Subcutaneous abdominal adipose tissue (tissue), 5 donors: ENCODE measurements at regions not wholly inside any gene's neighbourhood (a gene's known extent, or its start where the extent isn't known, plus 50 kb on each side); places are given as distances from the start of the nearest gene placed in this dataset.

ENCODE experiments used
- H3K27ac ChIP-seq: one replicate; pipeline ENCODE4 v1.7.0; 2013; ENCODE audit warnings: low read depth, mild to moderate bottlenecking, inconsistent platforms, low read length, moderate library complexity
- H3K27me3 ChIP-seq, 5 donors: one replicate each; pipeline ENCODE4 v1.7.0; 2013; ENCODE audit warnings: low read length in 5 of 5, inconsistent platforms in 1 of 5; ENCODE audit not compliant: control insufficient read depth in 5 of 5, insufficient read depth in 4 of 5
- H3K36me3 ChIP-seq, 5 donors: one replicate each; pipeline ENCODE4 v1.7.0; 2013; ENCODE audit warnings: low read length in 5 of 5; ENCODE audit not compliant: control insufficient read depth in 5 of 5, insufficient read depth in 5 of 5
- H3K4me1 ChIP-seq, 5 donors: one replicate each; pipeline ENCODE4 v1.7.0; 2013; ENCODE audit warnings: low read length in 5 of 5, mild to moderate bottlenecking in 3 of 5, moderate library complexity in 1 of 5; ENCODE audit not compliant: control insufficient read depth in 5 of 5, insufficient read depth in 5 of 5
- H3K4me3 ChIP-seq, 5 donors: one replicate each; pipeline ENCODE4 v1.7.0; 2013; ENCODE audit warnings: low read length in 5 of 5, low read depth in 1 of 5
- H3K9ac ChIP-seq, 5 donors: one replicate each; pipeline ENCODE4 v1.7.0; 2013; ENCODE audit warnings: low read length in 5 of 5, mild to moderate bottlenecking in 4 of 5, moderate library complexity in 3 of 5
- H3K9me3 ChIP-seq, 5 donors: one replicate each; pipeline ENCODE4 v1.7.0; 2013; ENCODE audit warnings: low read length in 5 of 5; ENCODE audit not compliant: control insufficient read depth in 5 of 5
- donor health status: healthy.
- donor health status: healthy.
- donor health status: healthy.
- donor health status: healthy.
- donor health status: healthy.

GRCh38 chr21:26761174-26761915, 83.9 kb downstream of the ADAMTS1 start:
- Histone ChIP-seq H3K4me1 (no peaks in the 10 kb centered on the region), H3K9ac (no peak overlapping the region), H3K27me3 (no peaks in the 10 kb centered on the region), H3K4me3 (no peak overlapping the region), H3K9me3 (no peaks in the 10 kb centered on the region), H3K27ac (no peak overlapping the region), H3K36me3 (no peaks in the 10 kb centered on the region)

- Histone ChIP-seq H3K4me3 (no peak overlapping the region), H3K27ac (no peak overlapping the region), H3K9me3 (no peaks in the 10 kb centered on the region), H3K9ac (no peak overlapping the region), H3K36me3 (no peaks in the 10 kb centered on the region), H3K27me3 (no peaks in the 10 kb centered on the region), H3K4me1 (no peaks in the 10 kb centered on the region)
Measured at GRCh38 chr21:26759731-26760130, 85.5 kb downstream of the ADAMTS1 start.

- Histone ChIP-seq H3K4me1 (no peaks in the 10 kb centered on the region), H3K9ac (no peak overlapping the region), H3K9me3 (no peaks in the 10 kb centered on the region), H3K27ac (no peak overlapping the region), H3K4me3 (no peak overlapping the region), H3K36me3 (no peaks in the 10 kb centered on the region), H3K27me3 (no peaks in the 10 kb centered on the region)
Measured at GRCh38 chr21:26758083-26758880, 86.9 kb downstream of the ADAMTS1 start.

DNA sequence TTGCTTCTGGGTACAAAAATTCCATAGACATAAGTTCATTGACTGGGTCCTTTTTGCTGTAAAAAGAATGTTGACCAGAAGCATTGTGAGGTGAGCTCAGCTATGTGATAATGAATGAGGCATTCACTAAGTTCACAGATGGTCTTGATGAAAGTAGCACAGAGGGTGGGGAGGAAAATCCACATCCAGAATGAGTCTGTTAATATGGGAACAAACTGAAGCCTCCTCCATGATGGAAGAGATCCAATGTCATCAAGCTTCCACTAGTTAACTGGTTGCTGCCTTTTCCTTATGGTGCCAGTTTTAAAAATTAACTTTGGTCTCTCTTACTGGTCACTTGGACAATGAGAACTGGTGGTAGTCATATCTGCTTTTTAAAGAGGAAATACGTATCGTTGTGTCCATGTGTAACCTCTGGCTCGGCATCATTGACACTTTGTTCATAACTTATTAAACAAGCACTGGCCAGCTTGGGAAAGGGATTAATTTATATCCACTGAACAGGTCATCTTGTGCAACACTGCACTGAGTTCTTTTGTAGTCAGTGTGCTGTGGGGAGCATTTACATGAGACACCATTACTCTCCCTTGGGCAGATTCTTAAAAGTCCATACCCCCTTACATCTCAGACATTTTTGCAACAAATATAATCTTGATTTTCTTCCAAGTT, 88.6 kb downstream of the ADAMTS1 start:
- H3K9ac ChIP-seq: no peak overlapping the region
- H3K27me3 ChIP-seq: no peaks in the 10 kb centered on the region
- no peak overlapping the region for H3K4me3 ChIP-seq
- no peaks in the 10 kb centered on the region for H3K36me3 ChIP-seq
- H3K4me1 ChIP-seq: no peaks in the 10 kb centered on the region
- no peak overlapping the region for H3K27ac ChIP-seq
- H3K9me3 ChIP-seq: no peaks in the 10 kb centered on the region

DNA sequence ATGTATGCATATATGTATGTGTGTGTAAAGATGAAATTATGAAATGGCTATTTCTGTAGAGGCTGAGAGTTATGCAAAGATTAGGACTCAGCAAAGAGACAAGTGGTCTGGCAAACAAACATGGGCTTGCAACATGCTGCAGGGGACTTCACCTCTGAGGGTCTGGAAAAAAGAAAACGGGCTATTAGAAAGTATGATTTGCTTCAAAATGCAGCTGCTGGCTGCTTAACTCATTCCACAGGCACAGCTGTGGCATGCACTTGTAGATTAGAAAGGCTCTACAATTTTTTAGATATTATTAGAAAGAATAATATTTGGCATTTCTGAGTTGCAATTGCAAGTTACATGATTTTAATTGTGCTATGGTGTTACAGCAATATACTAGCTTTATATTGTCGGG, 90.4 kb downstream of the ADAMTS1 start:
- no peaks in the 10 kb centered on the region for H3K27me3 ChIP-seq
- no peaks in the 10 kb centered on the region for H3K4me1 ChIP-seq
- H3K4me3 ChIP-seq: no peak overlapping the region
- H3K27ac ChIP-seq: no peak overlapping the region
- H3K9me3 ChIP-seq: no peaks in the 10 kb centered on the region
- no peak overlapping the region for H3K9ac ChIP-seq
- H3K36me3 ChIP-seq: no peaks in the 10 kb centered on the region

GRCh38 chr21:26753822-26754221, 91.4 kb downstream of the ADAMTS1 start:
- Histone ChIP-seq H3K4me1 (no peaks in the 10 kb centered on the region), H3K9ac (no peak overlapping the region), H3K27me3 (no peaks in the 10 kb centered on the region), H3K27ac (no peak overlapping the region), H3K4me3 (no peak overlapping the region), H3K9me3 (no peaks in the 10 kb centered on the region), H3K36me3 (no peaks in the 10 kb centered on the region)

DNA sequence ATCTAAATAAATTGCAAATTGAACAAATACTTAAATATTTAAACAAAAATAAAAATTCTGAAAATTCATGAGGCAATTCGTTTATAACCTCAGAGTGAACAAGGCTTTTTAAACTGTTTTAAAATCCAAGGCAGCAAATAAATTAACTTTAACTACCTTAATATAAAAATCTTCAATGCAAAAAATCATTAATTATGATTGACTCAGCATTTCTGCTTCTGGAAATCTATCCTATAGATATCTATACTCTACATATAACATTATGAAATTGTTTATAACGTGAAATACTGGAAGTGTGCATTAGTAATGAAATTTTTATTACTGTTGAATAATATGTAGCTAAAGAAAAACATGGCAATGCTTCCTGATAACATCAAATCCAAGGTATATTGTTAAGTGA, 92.4 kb downstream of the ADAMTS1 start:
- H3K27ac ChIP-seq: no peak overlapping the region
- no peaks in the 10 kb centered on the region for H3K36me3 ChIP-seq
- no peaks in the 10 kb centered on the region for H3K9me3 ChIP-seq
- H3K4me1 ChIP-seq: no peaks in the 10 kb centered on the region
- no peaks in the 10 kb centered on the region for H3K27me3 ChIP-seq
- H3K9ac ChIP-seq: no peak overlapping the region
- H3K4me3 ChIP-seq: no peak overlapping the region

DNA sequence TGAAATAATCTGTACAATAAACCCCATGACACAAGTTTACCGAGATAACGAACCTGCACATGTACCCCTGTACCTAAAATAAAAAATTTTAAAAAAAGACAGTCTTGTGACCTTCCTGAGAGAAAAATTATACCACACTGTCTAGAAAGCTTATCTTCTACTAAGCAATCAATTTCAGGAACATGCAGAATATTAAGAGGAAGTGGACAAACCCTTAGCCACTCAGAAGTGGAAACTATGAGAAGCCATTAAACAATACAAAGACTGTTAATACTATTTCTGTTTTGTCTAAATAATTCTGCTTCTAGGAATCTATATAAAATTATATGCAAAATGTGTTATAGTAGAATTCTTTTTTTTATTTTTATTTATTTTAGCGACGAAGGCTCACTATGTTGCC, 93.9 kb downstream of the ADAMTS1 start:
- Histone ChIP-seq H3K9me3 (no peaks in the 10 kb centered on the region), H3K4me1 (no peaks in the 10 kb centered on the region), H3K4me3 (no peak overlapping the region), H3K27me3 (no peaks in the 10 kb centered on the region), H3K36me3 (no peaks in the 10 kb centered on the region), H3K9ac (no peak overlapping the region), H3K27ac (no peak overlapping the region)

DNA sequence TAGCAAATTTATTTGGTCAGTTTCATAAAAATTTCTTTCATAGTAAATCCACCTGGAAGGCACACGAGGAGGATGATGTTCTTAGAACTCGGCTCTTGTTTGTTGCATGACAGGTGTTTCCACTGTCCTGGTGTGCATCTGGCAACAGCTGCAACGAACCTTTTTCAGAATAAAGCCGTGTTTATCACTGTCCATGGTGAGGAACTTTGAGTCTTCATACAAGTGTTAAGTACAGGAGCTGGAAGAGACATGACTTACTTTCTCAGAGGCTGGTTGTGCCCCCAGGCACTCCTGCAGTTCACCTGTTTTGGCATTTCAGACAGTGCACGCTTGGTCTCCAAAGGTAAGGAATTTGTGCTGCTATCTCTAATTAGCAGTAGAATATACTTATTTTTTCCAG, 97.1 kb downstream of the ADAMTS1 start:
- H3K9me3 ChIP-seq: no peaks in the 10 kb centered on the region
- H3K27me3 ChIP-seq: no peaks in the 10 kb centered on the region
- no peaks in the 10 kb centered on the region for H3K4me1 ChIP-seq
- H3K27ac ChIP-seq: no peak overlapping the region
- H3K9ac ChIP-seq: no peak overlapping the region
- H3K36me3 ChIP-seq: no peaks in the 10 kb centered on the region
- no peak overlapping the region for H3K4me3 ChIP-seq

DNA sequence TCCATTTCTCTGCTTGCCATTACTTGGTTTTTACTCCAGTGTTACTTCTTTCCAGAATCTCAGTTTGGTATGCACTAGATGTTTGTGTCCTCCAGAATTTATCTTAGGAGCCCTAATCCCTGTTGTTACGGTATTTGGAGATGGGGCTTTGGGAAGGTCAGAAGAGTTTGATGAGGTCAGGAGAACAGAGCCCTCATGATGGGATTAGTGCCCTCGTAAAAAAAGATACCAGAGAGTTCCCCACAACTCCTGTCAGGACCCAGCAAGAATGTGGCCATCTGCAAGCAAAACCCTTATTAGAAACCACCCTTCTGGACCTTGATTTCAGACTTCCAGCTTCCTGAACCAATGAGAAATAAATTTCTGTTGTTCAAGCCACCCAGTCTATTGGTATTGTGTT, 98.0 kb downstream of the ADAMTS1 start:
- no peak overlapping the region for H3K27ac ChIP-seq
- no peaks in the 10 kb centered on the region for H3K9me3 ChIP-seq
- H3K9ac ChIP-seq: no peak overlapping the region
- no peak overlapping the region for H3K4me3 ChIP-seq
- H3K4me1 ChIP-seq: no peaks in the 10 kb centered on the region
- H3K36me3 ChIP-seq: no peaks in the 10 kb centered on the region
- H3K27me3 ChIP-seq: no peaks in the 10 kb centered on the region
